ENCODE measurements at regions not wholly inside any gene's neighbourhood (a gene's known extent, or its start where the extent isn't known, plus 50 kb on each side); places are given as distances from the start of the nearest gene placed in this dataset.

DNA sequence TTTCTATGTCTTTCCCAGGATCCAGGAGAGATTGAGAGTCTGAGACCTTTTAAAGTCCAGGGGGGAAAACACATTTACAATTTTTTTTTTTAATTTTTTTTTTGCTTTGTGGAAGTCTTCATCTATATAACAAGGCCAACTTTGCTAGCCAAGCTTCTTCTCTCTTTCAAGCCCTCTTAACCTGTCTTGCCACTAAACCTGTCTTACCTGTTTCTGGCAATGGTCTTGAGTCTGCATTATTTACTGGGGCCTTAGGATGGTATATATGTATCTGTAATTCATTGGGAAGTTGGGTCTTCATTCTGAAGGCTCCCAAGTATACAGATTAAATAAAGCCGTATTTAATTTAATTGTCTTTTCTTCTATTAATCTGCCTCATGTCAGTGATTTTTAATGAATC is 750.9 kb upstream of the B3GALT2 start:
- no peak overlapping the region for H3K27ac ChIP-seq
- H3K4me1 ChIP-seq (ENCODE audit: insufficient read depth): no peaks in the 10 kb centered on the region
- no peaks in the 10 kb centered on the region for H3K9me2 ChIP-seq (replicated peaks; ENCODE audit: insufficient read depth)
- no peaks in the 10 kb centered on the region for H3K27me3 ChIP-seq
- no peak overlapping the region for H3K4me3 ChIP-seq
- H3K36me3 ChIP-seq (replicated peaks; ENCODE audit: insufficient read depth, low read depth): no peaks in the 10 kb centered on the region
- H2AFZ ChIP-seq: no peak overlapping the region
- no peak for DNase-seq (ENCODE audit: low spot score)
- no peaks in the 10 kb centered on the region for H3K9me3 ChIP-seq (ENCODE audit: low read depth)
- no peaks in the 10 kb centered on the region for H3K79me2 ChIP-seq
- TF ChIP-seq EZH2 (IDR thresholded peaks at IDR 0.05; ENCODE audit: borderline replicate concordance) (no peak), EZH2phosphoT487 (IDR thresholded peaks at IDR 0.05; ENCODE audit: low read depth, severe bottlenecking, unreplicated experiment) (no peak)
- TF ChIP-seq, protein P1, sequence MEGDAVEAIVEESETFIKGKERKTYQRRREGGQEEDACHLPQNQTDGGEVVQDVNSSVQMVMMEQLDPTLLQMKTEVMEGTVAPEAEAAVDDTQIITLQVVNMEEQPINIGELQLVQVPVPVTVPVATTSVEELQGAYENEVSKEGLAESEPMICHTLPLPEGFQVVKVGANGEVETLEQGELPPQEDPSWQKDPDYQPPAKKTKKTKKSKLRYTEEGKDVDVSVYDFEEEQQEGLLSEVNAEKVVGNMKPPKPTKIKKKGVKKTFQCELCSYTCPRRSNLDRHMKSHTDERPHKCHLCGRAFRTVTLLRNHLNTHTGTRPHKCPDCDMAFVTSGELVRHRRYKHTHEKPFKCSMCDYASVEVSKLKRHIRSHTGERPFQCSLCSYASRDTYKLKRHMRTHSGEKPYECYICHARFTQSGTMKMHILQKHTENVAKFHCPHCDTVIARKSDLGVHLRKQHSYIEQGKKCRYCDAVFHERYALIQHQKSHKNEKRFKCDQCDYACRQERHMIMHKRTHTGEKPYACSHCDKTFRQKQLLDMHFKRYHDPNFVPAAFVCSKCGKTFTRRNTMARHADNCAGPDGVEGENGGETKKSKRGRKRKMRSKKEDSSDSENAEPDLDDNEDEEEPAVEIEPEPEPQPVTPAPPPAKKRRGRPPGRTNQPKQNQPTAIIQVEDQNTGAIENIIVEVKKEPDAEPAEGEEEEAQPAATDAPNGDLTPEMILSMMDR (IDR thresholded peaks at IDR 0.05; ENCODE audit: poor library complexity): no peak
- no peak overlapping the region for H3K4me2 ChIP-seq
- no peaks in the 10 kb centered on the region for H4K20me1 ChIP-seq (ENCODE audit: insufficient read depth, poor library complexity, severe bottlenecking)
- WGBS (ENCODE audit: low lambda C conversion rate, missing lambda C conversion rate): 97% methylated on average over 1 of the region's 1 CpG

DNA sequence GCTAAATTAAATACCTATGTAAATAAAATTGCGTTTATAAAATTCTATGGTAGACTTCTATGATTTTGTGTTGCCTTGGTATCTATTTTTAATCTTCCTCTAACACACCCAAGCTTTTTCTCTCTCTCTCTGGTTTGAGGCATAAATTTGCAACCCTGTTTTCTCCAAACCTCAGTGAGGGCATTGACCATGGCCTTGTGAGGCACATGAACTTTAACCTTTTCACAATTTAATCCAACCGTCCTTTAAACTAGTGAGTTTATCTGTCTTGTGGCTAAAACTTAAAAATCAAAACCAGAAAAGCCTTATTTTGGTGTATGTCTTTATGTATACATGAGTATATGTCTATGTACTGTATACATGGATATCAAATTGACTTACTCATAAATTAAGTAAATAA is 746.6 kb upstream of the B3GALT2 start:
- Histone ChIP-seq H3K9me2 (replicated peaks; ENCODE audit: insufficient read depth) (no peaks in the 10 kb centered on the region), H3K79me2 (no peaks in the 10 kb centered on the region), H3K27ac (no peak overlapping the region), H3K4me2 (no peak overlapping the region), H3K4me3 (no peak overlapping the region), H3K4me1 (ENCODE audit: insufficient read depth) (no peaks in the 10 kb centered on the region), H3K27me3 (no peaks in the 10 kb centered on the region), H2AFZ (no peak overlapping the region), H3K9me3 (ENCODE audit: low read depth) (no peaks in the 10 kb centered on the region), H3K36me3 (replicated peaks; ENCODE audit: insufficient read depth, low read depth) (no peaks in the 10 kb centered on the region), H4K20me1 (ENCODE audit: insufficient read depth, poor library complexity, severe bottlenecking) (no peaks in the 10 kb centered on the region)
- 80% methylated on average over 2 of the region's 2 CpGs for WGBS (ENCODE audit: low lambda C conversion rate, missing lambda C conversion rate)
- TF ChIP-seq, protein P1 (IDR thresholded peaks at IDR 0.05; ENCODE audit: poor library complexity): no peak
- no peak for TF ChIP-seq EZH2phosphoT487 (IDR thresholded peaks at IDR 0.05; ENCODE audit: low read depth, severe bottlenecking, unreplicated experiment)
- no peak for TF ChIP-seq EZH2 (IDR thresholded peaks at IDR 0.05; ENCODE audit: borderline replicate concordance)
- DNase-seq (ENCODE audit: low spot score): no peak

DNA sequence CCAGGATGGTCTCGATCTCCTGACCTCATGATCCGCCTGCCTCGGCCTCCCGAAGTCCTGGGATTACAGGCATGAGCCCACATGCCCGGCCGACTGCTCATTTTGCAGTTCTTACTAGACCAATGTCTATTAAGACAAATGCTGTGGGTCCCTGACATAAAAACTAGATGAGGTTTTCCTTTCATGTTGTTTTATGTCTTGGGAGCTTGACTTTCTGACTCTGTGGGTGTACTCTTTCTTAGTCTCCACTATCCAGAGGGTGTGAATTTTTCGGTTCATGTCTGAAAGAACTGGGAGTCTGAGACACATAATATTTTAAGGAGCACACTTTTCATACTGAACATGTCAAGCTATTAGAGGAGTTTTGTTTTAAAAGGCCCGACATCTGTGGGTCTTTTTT is 744.9 kb upstream of the B3GALT2 start:
- Histone ChIP-seq H3K36me3 (replicated peaks; ENCODE audit: insufficient read depth, low read depth) (no peaks in the 10 kb centered on the region), H3K79me2 (no peaks in the 10 kb centered on the region), H3K27me3 (no peaks in the 10 kb centered on the region), H3K4me2 (no peak overlapping the region), H4K20me1 (ENCODE audit: insufficient read depth, poor library complexity, severe bottlenecking) (no peaks in the 10 kb centered on the region), H2AFZ (no peak overlapping the region), H3K4me3 (no peak overlapping the region), H3K9me3 (ENCODE audit: low read depth) (no peaks in the 10 kb centered on the region), H3K4me1 (ENCODE audit: insufficient read depth) (no peaks in the 10 kb centered on the region), H3K27ac (no peak overlapping the region), H3K9me2 (replicated peaks; ENCODE audit: insufficient read depth) (no peaks in the 10 kb centered on the region)
- DNase-seq (ENCODE audit: low spot score): no peak
- TF ChIP-seq EZH2 (IDR thresholded peaks at IDR 0.05; ENCODE audit: borderline replicate concordance) (no peak), EZH2phosphoT487 (IDR thresholded peaks at IDR 0.05; ENCODE audit: low read depth, severe bottlenecking, unreplicated experiment) (no peak)
- TF ChIP-seq, protein P1 (IDR thresholded peaks at IDR 0.05; ENCODE audit: poor library complexity): no peak
- WGBS (ENCODE audit: low lambda C conversion rate, missing lambda C conversion rate): 97% methylated on average over 8 of the region's 8 CpGs
